Superior temporal gyrus (tissue), 1 donor: ENCODE measurements at regions not wholly inside any gene's neighbourhood (a gene's known extent, or its start where the extent isn't known, plus 50 kb on each side); places are given as distances from the start of the nearest gene placed in this dataset.

Source experiments
- DNase-seq: peaks from one replicate; pipeline ENCODE4 v3.0.0-alpha.2; 2016; ENCODE audit errors: extremely low spot score

DNA sequence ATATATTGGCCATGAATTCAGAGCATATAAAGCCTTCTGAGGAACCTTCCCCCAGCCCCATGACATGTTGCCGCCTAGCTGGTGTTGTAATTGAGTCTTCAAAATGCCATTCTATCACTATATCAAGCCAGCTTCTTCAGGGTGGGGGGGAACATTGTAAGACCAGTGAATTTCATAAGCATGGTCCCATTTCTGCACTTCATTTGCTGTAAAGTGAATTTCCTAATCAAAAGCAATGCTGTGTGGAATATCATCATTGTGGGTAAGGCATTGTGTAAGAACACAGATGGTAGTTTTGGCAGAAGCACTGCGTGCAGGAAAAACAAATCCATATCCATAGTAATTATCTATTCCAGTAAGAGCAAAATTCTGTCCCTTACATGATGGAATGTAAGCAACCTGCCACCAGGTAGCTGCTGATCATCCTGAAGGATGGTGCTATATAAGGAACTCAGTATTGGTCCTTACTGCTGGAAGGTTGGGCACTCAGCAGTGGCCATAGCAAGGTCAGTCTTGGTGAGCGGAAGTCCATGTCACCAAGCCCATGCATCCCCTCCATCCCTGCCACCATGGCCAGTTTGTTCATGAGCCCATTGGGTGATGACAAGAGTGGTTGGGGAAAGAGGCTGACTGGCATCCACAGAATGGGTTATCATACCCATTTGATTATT, 159.4 kb downstream of the COPS8 start:
- peak; percentile 25 for DNase-seq

DNA sequence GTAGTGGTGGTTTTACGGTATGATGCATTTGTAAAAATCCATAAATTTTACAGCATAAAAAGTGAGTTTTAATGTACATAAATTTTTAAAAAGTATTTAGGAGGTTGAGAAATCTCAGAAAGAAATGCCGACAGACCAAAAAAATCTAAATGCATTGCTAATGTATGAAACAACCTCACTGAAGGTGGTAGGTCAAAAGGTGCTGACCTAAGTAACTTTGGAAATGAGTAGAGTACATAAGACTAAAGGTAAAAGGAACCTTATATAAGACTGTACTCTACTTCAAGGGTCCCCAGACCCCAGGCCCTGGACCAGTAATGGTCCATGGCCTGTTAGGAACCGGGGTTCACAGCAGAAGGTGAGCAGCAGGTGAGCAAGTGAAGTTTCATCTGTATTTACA, 163.4 kb downstream of the COL6A3 start:
- DNase-seq = no peak

DNA sequence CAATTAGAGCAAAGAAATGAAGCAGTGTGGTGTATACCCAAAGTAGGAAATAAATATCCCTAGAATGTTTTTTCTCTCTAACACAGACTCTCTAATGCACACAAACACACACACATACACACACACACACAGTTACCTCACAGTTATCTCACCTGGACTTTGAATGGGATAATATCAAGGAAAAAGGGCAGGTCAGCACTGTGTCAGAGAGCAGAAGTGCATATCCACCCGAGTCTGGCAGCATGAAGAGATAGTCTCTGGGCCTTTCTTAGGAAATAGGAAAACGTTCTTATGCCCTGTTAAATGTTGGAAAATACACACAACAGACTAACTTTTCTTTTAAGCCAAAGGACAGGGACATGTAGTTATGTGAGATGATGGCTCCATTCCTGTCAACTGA, 162.0 kb downstream of the COL6A3 start:
- DNase-seq = no peak

DNA sequence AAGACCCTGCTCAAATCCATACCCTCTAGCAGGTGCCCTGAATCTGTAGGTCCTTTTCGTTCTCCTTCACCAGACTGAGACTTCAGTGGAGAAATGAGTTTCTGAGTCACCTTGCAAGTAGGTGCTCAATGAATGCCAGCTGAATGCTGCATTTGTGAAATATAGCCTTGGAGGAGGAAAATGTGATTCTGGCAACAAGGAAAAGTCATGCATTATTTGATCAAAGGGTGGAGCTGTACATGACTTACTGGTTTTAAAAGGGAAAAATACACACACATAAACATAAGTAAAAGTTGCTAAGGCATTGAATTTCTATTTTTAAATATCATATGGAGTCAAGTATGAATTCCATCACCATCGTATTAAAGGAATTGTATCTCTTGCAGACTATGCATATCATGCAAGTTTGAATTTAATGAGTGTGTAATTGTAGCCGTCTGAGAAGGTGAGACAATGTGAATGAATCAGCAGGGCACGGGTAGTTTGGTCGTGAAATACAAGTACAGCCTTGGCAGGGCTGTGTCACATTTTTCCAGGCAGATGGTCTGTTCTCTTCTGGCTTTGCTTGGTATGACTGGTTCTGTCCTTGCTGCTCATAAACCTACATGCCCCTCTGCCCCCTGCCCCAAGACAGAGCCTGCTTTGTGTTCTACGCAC, 160.8 kb downstream of the COL6A3 start:
- DNase-seq = no peak

DNA sequence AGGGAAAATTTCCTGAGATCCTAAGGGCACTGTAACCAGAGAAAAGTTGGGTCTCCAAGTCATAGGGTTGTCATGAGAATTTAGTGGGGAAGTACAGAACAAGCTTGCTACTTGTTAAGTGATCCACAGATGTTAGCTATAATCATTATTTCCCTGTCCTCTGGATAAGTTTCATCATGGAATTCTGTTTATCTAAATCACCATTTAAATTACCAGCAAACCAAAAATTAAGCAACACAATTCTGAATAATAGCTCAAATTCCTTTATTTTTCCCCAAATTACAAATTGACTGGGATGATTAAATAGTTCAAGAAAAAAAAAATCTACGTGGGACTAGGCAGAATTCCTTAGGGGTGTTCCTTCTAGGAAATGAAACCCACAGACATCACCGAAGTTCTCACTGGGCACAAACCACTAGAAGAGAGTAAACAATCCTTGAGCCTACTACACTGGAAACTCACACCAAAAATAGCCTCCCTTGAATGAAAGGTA, 159.5 kb downstream of the COL6A3 start:
- DNase-seq = no peak

DNA sequence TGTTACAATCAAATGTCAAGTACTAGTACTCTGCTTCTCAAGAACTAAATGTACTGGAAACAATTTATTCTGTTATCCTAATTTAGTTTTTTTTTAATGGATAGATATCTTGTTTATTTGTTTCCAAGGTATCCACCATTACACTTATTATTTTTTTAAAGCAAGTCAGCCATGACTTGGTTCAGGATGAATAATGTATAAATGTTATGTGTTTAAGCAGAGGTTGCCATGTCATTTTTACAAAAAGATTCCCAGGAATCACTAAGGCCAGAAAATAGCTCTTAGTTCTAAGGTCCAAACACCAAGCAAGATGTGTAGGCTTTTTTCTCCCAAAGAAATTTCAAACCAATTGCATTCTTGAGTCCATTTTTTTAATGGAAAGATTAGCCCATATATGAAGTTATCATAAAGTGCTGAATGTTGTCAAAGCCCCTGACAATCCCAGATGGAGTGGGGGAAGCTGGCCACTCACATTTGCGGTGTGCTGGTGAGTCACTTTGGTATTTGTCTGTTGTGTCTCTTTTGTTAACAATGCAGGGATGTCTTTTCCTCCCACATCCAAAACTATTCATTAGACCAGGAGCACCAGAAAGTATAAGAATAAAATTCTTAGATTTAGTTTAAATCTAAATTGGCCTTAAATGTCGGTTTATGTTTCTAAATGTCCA, 158.9 kb downstream of the COL6A3 start:
- no peak for DNase-seq

DNA sequence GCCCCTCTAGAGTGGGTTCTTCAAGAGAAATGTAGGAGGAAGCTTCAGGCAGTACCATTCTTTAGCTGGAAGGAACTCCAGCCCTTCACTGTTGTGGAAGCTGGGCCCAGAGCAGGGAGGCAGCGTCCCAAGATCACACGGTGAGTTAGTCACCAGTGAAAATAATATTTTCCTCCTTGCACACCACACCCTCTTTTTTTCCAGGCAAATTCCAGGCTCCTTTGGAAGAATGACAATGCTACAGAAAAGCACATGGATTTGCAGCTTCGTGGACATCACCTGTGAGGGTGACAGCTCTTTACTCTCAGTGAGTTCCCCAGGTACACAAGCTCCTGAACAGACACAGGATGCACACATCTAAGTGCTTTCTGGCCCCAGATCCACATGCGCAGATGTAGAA, 157.1 kb downstream of the COL6A3 start:
- no peak for DNase-seq

DNA sequence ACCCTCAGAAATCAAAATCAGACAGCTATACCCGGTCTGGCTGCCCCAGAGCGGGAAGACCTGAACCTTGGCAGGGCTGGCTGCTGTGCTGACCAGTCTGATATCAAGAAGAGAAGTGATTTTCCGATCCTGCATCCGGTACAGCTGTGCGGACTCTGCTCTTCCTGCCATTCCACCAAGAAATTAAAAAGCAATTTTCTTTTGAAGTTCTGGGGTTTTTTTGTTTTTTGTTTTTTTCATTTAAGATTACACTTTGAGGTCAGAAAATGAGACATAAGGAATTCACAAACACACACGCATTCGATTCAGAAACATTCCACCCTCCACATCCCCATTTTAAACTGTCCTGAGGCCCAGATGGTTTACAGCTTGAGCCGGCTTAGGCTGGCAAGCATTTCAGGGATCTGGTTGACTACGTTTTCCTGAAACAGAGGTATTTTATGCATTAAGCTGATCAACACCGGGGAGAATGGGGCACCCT, 156.5 kb downstream of the COL6A3 start:
- no peak for DNase-seq

DNA sequence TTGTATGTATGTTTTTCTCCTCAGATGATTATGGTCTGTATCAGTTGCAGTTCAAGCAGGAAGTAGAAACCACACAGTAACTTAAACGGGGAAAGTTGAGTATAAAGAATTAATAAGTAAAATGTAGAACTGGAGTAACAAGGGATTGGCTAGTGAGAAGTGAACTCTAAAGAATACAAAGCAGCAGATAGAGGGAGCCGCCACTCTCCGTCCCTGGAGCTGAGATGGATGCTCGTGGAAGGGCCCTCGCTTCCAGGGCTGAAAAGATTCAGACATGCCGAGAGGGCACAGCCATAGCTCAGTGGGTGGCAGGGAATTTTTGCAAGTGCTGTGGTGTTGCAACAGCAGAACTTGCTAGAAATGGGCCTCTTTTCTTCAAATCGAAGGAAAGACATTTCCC, 155.8 kb downstream of the COL6A3 start:
- DNase-seq = no peak

DNA sequence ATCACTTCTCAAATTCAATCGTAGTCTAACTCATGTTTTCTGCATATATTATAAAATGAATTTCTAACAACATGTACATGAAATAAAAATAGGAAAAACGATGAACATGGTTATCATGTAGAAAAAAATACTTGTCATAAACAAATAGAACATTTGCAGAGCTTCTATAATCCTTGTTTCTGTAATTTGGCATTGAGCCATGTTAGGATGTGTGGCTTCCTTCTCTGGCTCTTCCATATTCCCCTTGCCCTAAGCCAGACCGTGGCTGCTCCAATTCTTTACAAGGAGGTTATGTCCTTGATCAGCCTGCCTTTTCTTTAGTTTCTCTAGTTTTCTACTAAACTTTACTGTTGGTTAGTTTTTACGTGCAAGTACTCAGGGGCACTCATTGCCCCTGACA, 155.3 kb downstream of the COL6A3 start:
- DNase-seq = no peak

DNA sequence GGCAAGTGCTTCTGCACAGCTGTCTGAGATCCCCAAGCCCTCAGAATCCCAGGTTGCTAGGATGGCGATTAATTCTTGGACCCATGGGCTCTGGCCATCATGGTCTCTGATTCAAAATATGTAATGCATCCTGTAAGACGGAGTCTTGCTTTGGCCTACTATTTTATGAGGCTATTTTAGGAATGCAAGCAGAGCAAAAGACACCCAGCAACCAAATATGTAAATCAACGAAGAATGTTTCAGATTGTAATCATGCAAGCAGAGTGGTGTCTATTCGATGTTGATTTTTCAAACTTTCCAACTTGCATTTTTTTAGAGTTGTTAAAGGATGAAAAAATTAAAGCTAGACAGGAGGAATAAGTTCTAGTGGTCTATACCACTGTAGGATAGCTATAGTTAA, 154.8 kb downstream of the COL6A3 start:
- no peak for DNase-seq

DNA sequence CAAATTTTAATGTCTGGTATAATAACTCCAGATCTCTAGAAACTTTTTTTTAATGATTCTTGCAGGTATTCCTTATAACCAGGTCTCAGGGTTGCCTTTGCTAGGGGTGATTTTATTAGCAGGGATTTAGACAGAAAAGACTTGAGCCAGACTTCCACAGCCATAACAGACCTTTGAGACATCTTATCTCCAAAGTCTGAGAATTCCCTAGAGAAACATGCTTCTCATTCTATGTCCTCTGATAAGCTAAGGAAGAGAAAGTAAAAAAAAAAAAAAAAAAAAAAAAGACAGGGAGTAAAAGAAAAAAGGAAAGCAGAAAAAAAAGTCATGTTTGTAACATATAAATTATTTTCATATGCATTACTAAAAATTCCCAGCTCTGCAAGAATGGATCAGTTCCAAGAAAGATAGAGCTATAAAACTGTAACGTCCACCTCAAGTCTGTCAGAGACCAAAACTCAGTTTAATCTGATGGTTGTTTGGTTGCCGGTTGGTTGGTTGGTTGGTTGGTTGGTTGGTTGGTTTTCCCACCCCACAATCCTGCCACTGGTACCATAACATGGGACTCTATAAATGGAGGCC, 153.8 kb downstream of the COL6A3 start:
- DNase-seq = no peak

DNA sequence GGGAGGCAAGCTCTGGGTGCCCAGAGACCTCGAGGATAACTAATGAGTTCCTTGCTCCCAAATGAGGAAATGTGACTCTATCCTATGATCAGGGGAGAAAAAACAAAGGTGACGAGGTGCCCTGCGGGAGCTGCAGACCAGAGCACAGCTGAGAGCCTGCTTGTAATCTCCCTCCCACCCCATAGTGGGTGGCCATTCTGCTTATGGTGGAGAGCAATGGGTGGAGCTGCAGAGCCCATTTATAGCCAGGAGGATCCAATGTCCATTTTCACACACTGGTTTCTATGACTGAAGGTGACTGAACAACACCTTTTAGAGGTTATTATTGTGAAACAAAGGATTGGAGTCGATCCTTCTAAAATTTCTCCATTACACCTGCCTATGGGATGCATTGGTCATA, 153.3 kb downstream of the COL6A3 start:
- DNase-seq = no peak

DNA sequence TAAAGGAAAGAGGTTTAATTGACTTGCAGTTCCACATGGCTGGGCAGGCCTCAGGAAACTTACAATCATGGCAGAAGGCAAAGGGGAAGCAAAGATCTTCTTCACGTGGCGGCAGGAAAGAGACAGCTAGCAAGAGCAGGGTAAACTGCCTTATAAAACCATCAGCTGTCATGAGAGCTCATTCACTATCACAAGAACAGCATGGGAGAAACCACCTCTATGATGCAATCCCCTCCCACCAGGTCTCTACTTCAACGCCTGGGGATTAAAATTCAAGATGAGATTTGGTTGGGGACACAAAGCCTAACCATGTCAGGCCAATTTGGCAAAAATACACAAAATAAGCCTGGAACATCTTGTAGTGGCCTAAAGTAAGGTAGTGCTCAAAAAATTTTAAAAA, 152.6 kb downstream of the COL6A3 start:
- no peak for DNase-seq

DNA sequence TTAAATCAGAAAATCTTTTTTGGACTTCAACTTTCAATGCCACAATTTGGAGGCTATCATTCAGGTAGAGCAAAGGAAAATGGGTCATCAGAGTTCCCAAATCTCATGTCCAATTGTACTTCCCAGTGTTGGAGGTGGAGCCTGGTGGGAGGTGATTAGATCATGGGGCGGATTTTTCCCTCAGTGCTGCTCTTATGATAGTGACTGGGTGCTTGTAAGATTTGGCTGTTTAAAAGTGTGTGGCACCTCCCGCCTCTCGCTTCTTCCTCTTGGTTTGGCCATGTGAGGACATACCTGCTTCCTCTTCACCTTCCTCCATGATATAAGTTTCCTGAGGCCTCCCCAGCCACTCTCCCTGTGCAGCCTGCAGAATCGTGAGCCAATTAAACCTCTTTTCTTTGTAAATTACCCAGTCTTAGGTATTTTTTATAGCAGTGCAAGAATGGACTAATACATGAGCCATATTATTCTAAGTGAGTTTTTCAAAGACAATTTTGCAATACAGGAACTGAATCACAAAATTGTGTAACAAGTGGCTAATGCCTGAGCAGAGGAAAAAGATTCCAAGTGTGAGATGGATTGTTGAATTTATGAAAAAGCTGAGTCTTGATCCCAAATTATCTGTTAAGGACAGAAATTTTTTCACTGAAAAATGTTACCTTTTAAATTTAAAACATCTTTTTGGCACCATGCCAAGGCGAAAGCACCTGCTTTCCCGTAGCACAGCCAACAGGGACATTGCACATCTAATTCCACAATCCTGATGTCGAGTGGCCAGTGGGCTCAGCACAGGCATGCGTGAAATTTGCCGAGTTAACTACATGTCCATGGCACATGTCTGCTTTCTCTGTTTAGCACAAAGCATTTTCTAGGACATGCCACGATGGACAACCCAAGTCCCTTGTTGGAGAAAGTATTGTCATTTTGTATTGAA, 150.9 kb downstream of the COL6A3 start:
- DNase-seq = no peak

DNA sequence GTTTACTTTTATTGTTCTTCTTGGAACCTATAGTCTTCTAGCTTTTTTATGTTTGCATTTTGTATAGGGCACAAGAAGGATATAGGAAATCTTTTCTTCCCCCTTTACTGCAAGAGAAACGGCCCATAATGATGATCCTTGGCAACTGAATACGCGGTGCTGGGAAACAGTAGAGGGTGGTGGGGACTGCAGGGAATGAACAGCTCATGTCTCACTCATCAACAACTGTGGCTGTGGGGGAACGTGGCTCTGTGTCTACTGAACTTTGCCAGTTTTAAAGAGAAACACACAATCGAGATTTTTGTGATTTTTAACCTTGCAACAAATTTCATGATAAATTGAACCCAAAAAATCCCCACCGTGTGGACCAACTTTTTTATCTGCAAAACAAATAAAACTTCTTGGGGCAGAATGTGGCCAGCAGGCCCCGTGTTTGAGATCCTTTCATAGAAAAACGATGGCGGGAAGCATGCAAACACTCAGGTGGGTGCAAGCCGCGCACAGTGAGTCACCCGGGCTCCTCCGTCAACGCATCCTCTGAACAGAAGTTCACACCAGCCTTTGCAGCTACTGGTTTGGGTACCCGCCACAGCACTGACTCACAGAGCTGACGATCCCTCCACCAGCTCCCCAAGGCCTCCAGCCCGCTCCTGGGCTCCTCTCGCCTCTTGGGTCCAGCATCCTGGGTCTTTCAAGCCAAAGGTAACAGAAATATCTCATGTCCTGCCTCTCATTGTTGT, 149.3 kb downstream of the COL6A3 start:
- DNase-seq = no peak

DNA sequence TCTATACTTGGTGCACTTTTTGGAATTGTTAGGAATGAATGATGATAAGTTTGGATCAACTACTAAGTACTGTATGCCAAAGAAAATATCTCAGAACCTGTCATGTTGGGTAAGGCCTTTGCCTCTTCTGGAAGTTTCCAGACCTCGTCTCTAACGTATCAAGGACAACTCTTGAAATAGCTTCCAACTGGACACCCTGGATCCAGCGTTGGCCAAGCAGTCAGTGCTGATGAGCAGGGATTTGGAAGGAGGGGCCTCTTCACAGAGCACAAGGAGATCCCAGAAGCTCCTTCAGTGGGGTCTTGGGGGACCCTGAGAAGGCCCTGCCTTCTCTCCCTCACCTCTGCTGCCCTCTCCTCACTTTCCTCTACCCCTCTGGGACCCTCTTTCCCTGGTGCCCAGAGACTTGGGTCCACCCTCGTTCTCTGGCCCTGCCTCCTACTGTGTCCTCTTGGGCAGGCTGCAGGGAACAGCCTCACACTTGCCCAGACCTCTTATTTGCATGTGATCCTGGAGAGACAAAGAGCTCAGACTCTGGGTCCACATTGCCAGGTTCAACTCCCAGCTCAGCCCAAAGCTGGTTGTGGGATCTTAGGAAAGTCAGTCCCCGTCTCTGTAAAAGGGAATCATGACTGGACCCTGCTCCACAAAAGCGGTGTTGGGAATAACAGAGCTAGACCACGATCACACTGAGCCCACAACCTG, 145.8 kb downstream of the COL6A3 start:
- DNase-seq = no peak

DNA sequence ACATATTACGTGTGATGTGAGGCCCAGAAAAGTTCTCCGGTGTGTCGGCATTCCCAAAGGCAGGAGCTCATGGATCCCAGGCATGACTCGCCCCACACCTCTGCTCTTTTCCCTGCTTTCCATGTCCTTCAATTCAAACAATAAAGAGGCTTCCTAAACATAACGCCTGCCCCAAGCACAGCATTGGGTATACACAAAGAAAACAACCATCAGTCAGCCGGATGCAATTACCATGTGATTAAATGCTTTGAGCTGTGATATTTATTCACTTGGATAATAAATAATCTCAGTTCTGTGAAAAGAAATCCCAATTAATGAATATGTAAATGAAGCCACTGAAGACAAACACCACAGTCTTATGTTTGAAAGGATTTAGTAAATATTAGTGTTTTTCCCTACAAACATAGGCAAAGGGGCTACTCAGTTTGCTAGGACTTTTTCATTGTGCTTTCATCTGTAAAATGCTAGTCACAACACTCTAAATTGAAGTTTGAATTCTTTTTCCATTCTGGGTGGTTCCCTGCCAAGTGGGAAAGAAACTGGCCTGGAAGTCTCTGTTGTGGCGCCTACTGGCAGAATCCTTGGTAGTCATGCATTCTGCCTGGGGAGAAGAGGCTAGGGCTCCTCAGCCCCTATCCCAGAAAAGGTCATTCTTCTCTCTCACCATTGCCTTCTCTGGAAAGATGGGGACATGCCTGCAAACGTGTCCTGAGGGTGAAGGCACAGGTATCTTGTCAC, 144.7 kb downstream of the COL6A3 start:
- no peak for DNase-seq

DNA sequence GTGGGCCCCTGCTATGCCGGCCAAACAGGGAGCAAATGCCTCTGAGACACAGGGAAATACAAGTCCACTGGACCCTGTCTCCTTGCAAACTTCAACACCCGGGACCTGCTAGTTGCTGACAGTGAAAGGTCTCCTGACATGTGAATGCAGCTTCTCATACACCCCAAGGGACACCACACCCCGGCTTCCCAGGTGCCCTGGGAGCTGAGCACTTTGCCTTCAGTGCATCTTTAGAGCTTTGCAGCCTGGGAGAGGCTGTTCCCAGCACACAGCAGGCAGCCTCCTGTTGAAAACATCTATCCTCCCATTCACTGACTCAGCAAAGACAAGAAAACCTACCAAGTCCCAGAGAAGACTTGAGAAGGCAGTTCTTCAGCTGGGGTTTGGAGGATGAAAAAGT, 143.4 kb downstream of the COL6A3 start:
- no peak for DNase-seq
